Kidney (tissue), 13 donors: ENCODE measurements at regions not wholly inside any gene's neighbourhood (a gene's known extent, or its start where the extent isn't known, plus 50 kb on each side); places are given as distances from the start of the nearest gene placed in this dataset.

Source experiments
- DNase-seq, 5 donors: peaks; one replicate each; pipeline ENCODE4 v3.0.0-alpha.2; 2013 to 2020
- FAIRE-seq: peaks from 2 replicates; lab custom pipeline; 2012; peaks lifted over from hg19 to GRCh38; lab: Jason Lieb, UNC
- H3K27ac ChIP-seq, 2 donors: one replicate each; pipeline ENCODE4 v1.7.0; 2013; ENCODE audit warnings: low read depth in 2 of 2, low read length in 2 of 2, inconsistent platforms in 1 of 2
- H3K27me3 ChIP-seq: one replicate; pipeline ENCODE4 v1.7.1; 2013; ENCODE audit warnings: low read length, inconsistent platforms; ENCODE audit not compliant: control insufficient read depth, insufficient read depth
- H3K36me3 ChIP-seq, 3 donors: one replicate each; pipeline versions ENCODE4 v1.7.0 to v1.7.1; 2013; ENCODE audit warnings: low read length in 3 of 3, control low read depth in 1 of 3, inconsistent platforms in 1 of 3; ENCODE audit not compliant: insufficient read depth in 3 of 3, control insufficient read depth in 2 of 3
- H3K4me1 ChIP-seq, 3 donors: one replicate each; pipeline versions ENCODE4 v1.7.0 to v1.7.1; 2013; ENCODE audit warnings: low read length in 3 of 3, inconsistent platforms in 1 of 3, low read depth in 1 of 3; ENCODE audit not compliant: control insufficient read depth in 2 of 3, insufficient read depth in 2 of 3
- H3K4me3 ChIP-seq, 3 donors: one replicate each; pipeline versions ENCODE4 v1.7.0 to v1.8.1; 2013; ENCODE audit warnings: low read length in 3 of 3, control low read depth in 1 of 3, inconsistent platforms in 1 of 3
- H3K9ac ChIP-seq, 3 donors: one replicate each; pipeline versions ENCODE4 v1.7.0 to v1.7.1; 2013; ENCODE audit warnings: low read length in 3 of 3, control low read depth in 1 of 3, inconsistent platforms in 1 of 3
- H3K9me3 ChIP-seq, 3 donors: one replicate each; pipeline versions ENCODE4 v1.7.0 to v1.7.1; 2013; ENCODE audit warnings: low read length in 3 of 3, control low read depth in 1 of 3, inconsistent platforms in 1 of 3; ENCODE audit not compliant: control insufficient read depth in 2 of 3, insufficient read depth in 1 of 3
- intact Hi-C: fragments of 100-400 bp; cut with DNase I; formaldehyde crosslinking; loops from one replicate; pipeline ENCODE4 v1.11.1; 2022
- TF ChIP-seq, protein P1 (sequence below): IDR thresholded peaks from 3 replicates; pipeline ENCODE4 v1.5.1; 2012; ENCODE audit warnings: mild to moderate bottlenecking, moderate library complexity, borderline replicate concordance; ENCODE audit not compliant: insufficient read depth; ENCODE audit errors: extremely low read depth
- donor health status: control.
- donor health status: control.
- donor health status: control.
- donor health status: control.
- donor health status: control.
- donor health status: DM: yes; HTN: yes; CAD: no.
- donor health status: Normal renal cell carcinoma (clear cell type).

DNA sequence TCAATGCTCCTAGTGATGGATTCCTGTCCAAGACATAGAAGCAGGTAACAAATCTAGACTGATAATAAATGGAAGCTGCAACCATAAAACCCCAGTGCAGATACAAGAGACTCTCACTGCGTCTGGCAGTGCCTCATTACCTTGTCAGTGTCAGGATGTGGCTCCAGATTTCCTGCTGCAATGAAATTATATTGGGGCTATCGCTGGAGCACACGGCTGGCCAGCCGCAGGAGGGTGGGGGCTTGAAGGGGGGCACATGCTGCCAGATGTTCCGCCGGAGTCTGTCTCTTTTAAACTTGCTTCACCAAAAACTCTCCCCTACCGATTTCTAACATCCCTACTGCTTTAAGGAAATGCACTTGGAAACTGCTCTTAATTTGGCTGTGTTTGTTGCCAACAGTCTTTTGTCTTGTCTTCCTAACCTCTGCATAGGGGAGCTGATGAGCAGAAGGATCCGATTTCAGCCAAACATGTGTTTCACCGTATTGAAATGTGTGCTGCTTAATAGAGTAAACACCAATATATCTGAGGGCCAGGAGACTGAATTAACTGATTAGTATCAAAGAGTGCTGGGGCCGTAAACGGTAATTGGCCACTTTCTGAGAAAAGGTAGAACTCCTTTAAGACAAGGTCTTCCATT, 102.2 kb upstream of the EXOC2 start:
- TF ChIP-seq, protein P1, sequence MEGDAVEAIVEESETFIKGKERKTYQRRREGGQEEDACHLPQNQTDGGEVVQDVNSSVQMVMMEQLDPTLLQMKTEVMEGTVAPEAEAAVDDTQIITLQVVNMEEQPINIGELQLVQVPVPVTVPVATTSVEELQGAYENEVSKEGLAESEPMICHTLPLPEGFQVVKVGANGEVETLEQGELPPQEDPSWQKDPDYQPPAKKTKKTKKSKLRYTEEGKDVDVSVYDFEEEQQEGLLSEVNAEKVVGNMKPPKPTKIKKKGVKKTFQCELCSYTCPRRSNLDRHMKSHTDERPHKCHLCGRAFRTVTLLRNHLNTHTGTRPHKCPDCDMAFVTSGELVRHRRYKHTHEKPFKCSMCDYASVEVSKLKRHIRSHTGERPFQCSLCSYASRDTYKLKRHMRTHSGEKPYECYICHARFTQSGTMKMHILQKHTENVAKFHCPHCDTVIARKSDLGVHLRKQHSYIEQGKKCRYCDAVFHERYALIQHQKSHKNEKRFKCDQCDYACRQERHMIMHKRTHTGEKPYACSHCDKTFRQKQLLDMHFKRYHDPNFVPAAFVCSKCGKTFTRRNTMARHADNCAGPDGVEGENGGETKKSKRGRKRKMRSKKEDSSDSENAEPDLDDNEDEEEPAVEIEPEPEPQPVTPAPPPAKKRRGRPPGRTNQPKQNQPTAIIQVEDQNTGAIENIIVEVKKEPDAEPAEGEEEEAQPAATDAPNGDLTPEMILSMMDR, result no peak
- no peaks in the 10 kb centered on the region for H3K4me1 ChIP-seq
- peaks cover 37% of the 10 kb centered on the region for H3K27me3 ChIP-seq
- no peak overlapping the region for H3K27ac ChIP-seq
- no peak overlapping the region for H3K4me3 ChIP-seq
- no peak overlapping the region for H3K9ac ChIP-seq
- DNase-seq (no peak), FAIRE-seq (no peak)
- H3K36me3 ChIP-seq, result no peaks in the 10 kb centered on the region
- intact Hi-C loops, result no loop called here
- H3K9me3 ChIP-seq, result no peaks in the 10 kb centered on the region

DNA sequence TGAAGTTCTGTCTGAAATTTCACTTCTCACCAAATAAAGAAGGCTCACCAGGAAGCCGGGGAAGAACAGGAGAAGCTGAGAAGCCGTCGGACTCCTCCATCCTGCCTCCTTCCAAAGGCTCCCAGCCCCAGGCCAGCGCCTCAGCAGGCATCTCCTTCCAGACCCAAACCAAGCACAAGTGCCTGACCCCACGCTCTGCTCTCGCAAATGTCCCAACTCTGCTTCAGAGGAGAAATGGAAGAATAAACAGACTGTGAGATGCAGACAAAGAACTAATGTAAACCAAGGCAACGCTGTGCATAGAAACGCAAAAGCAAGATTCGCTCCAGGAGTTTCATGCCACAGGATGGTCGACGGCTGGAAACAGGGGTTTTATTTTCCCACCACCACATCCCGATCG, 100.3 kb upstream of the EXOC2 start:
- H3K27me3 ChIP-seq, result peaks cover 32% of the 10 kb centered on the region
- no peak for DNase-seq
- no peak for FAIRE-seq
- intact Hi-C loops, result no loop called here
- no peak overlapping the region for H3K4me3 ChIP-seq
- no peak overlapping the region for H3K9ac ChIP-seq
- H3K27ac ChIP-seq, result no peak overlapping the region
- H3K4me1 ChIP-seq, result no peaks in the 10 kb centered on the region
- TF ChIP-seq, protein P1, result no peak
- no peaks in the 10 kb centered on the region for H3K9me3 ChIP-seq
- no peaks in the 10 kb centered on the region for H3K36me3 ChIP-seq

DNA sequence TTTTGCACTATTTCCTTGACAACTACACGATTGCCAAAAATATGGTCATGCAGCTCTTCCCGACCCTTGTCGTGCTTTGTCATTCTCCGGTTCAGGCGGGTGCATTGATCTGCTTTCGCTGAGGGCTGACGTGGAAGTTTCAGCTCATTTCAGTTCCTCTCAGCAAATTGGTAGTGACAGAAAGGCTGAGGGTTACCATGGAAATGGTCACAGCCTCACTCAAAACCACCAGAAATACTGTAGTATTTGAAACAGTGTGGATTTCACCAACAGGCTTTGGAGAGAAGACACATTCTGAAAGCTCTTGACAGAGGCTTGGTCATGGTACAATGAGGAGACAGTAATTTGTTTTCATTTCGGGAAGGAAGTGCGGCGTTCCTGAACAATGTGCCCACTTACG, 99.7 kb upstream of the EXOC2 start:
- FAIRE-seq (no peak), DNase-seq (no peak)
- TF ChIP-seq, protein P1, result no peak
- H3K27ac ChIP-seq, result no peak overlapping the region
- no peak overlapping the region for H3K4me3 ChIP-seq
- no peak overlapping the region for H3K9ac ChIP-seq
- intact Hi-C loops, result no loop called here
- H3K36me3 ChIP-seq, result no peaks in the 10 kb centered on the region
- H3K9me3 ChIP-seq, result no peaks in the 10 kb centered on the region
- H3K4me1 ChIP-seq, result no peaks in the 10 kb centered on the region
- H3K27me3 ChIP-seq, result peaks cover 32% of the 10 kb centered on the region

DNA sequence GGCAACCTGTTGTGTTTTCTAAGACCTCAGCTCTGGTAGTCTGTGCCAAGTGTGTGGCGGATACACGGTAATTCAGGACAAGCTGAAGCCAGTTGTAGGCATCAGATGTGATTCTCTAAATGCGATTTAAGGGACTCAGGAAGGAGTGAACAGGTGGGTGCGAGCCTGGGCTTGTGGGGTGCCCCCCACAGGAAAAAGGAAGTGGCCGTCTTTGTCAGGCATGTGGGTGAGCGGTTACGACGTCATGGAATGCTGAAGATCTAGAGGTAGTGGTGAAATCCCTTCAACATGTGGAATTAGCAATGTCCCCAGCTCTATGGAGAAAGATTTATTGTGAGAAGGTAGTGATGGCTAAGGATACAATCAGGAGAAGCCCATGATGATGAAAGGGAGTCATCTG, 95.1 kb upstream of the EXOC2 start:
- H3K4me3 ChIP-seq, result no peak overlapping the region
- H3K27ac ChIP-seq, result no peak overlapping the region
- H3K4me1 ChIP-seq, result no peaks in the 10 kb centered on the region
- TF ChIP-seq, protein P1, result no peak
- H3K36me3 ChIP-seq, result no peaks in the 10 kb centered on the region
- H3K9ac ChIP-seq, result no peak overlapping the region
- FAIRE-seq (no peak), DNase-seq (no peak)
- H3K9me3 ChIP-seq, result no peaks in the 10 kb centered on the region
- intact Hi-C loops, result no loop called here
- peaks cover 2% of the 10 kb centered on the region for H3K27me3 ChIP-seq
